IPS-NIHi7 (cell line): ENCODE measurements at regions not wholly inside any gene's neighbourhood (a gene's known extent, or its start where the extent isn't known, plus 50 kb on each side); places are given as distances from the start of the nearest gene placed in this dataset.

Experiments used
- DNase-seq: peaks from one replicate; pipeline ENCODE4 v3.0.0; 2012; ENCODE audit warnings: mixed read lengths; ENCODE audit errors: extremely low spot score

DNA sequence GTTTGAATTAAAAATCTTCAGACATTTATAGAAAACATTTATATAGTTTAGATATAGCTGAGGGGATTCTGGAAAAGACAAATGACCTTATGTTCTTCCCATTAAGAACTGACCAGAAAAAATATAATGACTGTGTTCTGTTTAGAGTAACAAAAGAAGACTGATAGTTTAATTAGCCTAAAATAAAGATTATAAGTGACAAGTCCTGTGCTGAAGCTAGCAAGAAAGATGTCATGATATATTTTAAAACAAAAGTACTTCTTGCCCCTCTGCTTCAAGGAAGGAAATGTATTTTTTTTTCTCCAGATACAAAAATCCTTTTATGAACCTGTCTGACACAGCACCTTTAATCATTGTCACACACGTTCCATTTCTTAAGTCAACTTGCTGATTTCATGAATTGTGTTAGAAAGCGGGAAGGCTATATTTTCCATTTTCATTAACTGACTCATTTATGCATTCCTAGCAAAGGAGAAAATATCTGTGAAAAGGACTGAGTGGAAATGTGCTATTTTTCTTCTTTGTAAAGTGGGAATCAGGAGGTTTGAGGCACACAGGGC is 690.7 kb upstream of the GOT2 start:
- DNase-seq, result no peak

DNA sequence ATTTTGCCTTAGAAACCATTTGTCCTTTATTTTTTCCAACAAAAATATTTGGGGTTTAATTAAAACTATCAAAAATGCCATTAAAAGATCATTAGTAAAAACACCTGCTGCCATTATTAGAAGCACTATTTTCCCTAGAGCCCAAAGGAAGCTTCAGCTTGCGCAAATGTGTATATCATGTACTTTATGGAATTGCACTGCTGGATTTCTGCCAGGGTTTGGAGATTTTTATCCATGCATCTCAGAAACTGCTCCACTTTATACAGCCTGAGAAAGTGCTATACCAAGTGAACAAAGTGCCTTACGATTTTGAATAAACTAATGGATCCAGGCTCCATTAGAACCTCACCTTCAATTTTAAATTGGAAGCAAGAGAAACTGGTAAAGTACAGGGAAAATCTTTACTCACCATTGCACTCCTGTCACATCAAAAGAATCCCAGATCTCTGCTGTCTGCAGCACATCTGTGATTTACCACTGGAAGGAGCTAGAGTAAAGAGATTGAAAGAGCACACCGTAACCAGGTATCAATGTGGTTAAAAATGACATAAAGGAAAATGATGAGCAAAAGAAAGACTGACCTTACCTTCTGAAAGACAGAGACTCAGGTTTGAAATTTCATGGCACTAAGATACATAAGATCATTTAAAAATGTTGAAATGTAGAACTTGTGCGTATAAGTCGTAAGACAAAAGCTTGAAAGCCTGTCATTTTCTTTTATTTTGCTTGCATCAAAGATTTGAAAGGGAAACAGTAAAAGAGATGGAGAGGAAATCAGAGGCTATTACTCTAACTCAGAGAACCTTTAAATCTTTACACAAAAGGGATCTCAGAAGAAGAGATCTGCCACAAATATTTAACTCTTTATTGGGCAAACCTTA is 678.1 kb upstream of the GOT2 start:
- DNase-seq, result peak; percentile 45

- no peak for DNase-seq
These were observed 676.3 kb upstream of the GOT2 start for GRCh38 chr16:59410451-59410850.

GRCh38 chr16:59405802-59406201 is 671.7 kb upstream of the GOT2 start:
- no peak for DNase-seq

GRCh38 chr16:59404509-59404908 is 670.4 kb upstream of the GOT2 start:
- DNase-seq, result no peak

DNA sequence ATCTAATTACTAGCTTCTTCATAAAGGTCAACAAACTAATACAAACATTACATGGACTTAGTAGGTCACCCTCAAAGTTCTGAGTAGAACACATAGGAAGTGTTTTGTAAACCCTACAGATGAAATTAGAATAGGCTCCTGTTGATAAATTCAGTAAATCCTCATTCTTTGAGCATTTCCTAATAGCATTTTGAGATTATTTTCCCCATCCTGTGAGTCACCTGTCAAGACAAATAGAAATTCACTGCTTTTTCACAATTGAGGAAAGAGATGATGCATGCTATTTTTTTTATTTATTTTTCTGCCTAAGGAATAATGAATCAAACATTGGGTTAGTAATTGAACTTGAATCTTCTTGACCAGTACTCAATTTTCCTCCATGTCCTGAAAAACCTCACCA is 666.7 kb upstream of the GOT2 start:
- no peak for DNase-seq

- DNase-seq, result no peak
These were observed 663.5 kb upstream of the GOT2 start for GRCh38 chr16:59397638-59398037.

DNA sequence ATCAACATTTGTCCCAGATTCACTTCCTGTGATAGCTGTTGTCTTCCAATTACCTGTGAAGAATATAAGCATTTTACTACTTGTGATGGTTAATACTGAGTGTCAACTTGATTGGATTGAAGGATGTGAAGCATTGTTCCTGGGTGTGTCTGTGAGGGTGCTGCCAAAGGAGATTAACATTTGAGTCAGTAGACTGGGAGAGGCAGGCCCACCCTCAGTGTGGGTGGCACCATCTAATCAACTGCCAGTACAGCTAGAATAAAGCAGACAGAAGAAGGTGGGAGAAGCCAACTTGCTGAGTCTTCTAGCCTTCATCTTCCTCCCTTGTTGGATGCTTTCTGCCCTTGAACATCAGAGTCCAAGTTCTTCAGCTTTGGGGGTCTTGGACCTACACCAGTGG is 660.4 kb upstream of the GOT2 start:
- no peak for DNase-seq

DNA sequence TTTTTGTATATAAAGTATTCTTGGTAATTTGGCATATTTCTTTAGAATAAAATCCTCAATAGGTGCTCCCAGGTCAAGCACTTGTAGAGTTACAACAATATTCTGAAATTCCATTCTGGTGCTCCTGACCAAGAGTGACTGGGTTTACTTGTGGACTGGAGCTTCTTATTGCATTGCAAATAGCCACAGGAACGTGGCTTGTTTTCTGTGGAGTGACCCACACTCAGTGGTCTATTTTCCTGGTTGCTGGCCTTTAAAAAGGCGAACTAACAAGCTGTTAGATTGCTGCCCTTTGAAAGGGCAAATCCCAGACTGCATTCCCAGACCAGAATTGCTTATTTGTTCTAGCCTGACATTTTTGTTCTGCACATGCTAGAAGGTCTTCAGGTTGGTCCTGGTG is 658.8 kb upstream of the GOT2 start:
- no peak for DNase-seq

- no peak for DNase-seq
These were observed 657.7 kb upstream of the GOT2 start for GRCh38 chr16:59391617-59392364.

GRCh38 chr16:59385959-59386358 is 651.8 kb upstream of the GOT2 start:
- no peak for DNase-seq

DNA sequence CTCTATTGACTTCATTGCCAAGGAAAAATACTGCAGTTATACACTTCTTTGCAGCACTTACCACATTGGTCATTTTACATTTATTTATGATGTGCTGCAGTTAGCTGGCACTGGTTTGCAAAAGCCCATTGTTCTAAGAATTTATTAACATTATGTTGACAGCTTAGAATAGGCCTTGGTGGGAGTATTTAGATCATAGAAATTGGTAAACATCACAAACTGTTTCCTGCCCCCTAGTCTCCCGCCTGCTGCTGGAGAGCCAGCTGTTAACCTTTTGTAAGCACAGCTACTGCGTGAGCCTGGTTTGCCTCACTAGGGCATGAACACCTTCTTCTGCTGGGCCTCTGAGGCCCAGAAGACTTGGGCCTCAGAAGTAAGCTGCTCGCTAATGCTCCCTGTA is 651.4 kb upstream of the GOT2 start:
- no peak for DNase-seq

- DNase-seq, result no peak
These were observed 639.5 kb upstream of the GOT2 start for GRCh38 chr16:59373632-59374031.

- DNase-seq, result no peak
These were observed 636.6 kb upstream of the GOT2 start for GRCh38 chr16:59370717-59371116.

DNA sequence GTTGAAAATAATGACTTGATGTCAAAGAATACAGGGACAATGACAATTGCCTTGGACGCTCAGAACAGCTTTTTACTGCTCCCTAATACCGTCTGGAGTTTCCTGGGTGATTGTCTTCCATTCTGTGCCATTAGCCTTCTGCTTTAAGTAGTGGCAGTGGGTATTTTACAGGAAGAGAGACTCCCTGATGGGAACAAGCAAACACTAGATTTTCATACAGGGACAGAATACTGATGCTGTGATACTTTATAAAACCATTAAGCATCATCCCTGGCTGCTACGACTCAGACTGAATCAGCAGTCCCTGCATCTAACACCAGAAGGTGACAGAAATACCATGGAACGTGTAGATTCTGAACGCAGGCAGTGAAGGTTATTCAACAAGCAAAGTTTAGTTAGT is 635.4 kb upstream of the GOT2 start:
- no peak for DNase-seq

- DNase-seq, result no peak
These were observed 634.5 kb upstream of the GOT2 start for GRCh38 chr16:59368586-59368985.

DNA sequence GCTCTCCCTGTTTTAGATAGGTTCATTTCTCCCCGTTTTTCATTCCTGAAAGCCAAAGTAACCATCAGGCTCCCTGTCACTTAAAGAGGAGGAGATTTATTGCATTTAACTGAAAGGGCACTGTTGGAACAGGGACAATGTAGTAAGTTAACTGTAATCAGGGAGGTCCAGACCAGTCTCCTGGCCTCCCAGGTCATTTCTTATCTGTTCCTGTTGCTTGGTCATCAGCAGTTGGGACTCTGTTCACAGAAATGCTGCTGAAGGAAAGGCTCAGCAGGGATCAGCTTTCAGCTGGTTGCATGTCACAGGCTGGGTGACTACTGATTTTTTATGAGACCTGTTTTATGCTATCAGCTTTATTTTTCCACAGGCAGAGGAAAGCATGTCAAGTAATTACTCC is 622.6 kb upstream of the GOT2 start:
- peak; percentile 39 for DNase-seq

DNA sequence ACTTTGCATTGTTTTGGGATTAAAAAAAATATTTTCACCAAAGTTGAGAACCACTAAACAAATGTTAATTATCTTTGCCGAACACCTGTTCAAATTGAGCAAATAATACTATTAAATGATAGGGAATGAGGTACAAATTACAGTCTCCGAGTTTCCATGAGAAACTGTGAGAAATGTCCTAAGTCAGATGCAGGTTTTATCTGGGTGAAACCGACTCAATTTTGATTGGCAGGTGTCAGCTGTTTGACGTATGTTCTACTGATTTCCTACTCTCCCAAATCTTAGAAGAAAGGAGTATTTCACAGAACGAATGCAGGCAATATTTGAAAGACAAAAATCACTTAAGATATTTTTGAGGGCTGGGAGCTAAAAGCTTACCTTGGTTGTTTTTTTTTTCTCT is 622.0 kb upstream of the GOT2 start:
- no peak for DNase-seq

DNA sequence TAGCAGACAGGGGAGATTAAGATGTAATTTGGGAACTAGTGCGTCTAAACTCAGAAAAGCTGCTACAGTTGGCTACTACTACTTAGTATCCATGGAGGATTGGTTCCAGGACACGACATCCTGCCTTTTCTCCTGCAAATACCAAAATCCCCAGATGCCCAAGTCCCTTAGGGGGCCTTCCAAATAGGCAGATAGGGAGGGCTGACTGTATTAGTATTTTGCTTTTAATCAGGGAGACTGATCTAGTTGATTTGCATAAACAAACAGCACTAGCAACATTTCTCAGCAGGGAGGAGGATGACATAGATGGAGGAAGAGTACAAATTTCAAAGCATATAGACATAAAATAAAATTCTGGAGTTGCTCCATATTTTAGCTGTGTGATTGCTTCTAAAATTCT is 621.6 kb upstream of the GOT2 start:
- peak; percentile 17 for DNase-seq

DNA sequence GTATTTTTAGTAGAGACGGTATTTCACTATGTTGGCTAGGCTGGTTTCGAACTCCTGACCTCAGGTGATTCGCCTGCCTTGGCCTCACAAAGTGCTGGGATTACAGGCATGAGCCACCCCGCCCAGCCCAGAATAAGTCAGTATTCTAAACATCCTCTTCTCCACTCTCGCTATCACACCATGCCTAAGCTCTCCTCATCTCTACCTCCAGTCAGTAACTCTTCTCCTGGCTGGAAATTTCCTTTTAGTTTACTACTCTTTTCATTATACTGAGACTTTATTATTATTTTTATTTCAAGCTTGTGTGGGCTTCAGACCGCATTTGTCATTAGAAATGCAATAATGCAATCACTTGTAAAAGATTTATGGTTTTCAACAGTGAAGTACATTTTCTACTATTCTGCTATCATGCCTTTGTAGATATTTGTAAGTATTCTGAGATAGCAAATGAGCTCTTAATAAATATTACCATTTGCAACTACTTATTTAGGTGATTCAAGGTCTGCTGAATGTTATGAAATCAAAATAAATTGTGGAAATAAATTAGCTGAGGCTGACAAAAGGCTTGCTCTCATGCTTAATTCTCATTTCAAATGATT is 617.3 kb upstream of the GOT2 start:
- no peak for DNase-seq

GRCh38 chr16:59350670-59351069 is 616.6 kb upstream of the GOT2 start:
- DNase-seq, result no peak

- no peak for DNase-seq
These were observed 608.6 kb upstream of the GOT2 start for GRCh38 chr16:59342669-59343068.

- DNase-seq, result no peak
These were observed 607.3 kb upstream of the GOT2 start for GRCh38 chr16:59341368-59341767.
